ENCODE measurements at regions not wholly inside any gene's neighbourhood (a gene's known extent, or its start where the extent isn't known, plus 50 kb on each side); places are given as distances from the start of the nearest gene placed in this dataset.

- H3K4me3 Mint-ChIP-seq, result no peak overlapping the region
- H3K4me1 Mint-ChIP-seq, result no peaks in the 10 kb centered on the region
- H3K27ac Mint-ChIP-seq, result no peak overlapping the region
- H3K36me3 Mint-ChIP-seq, result no peaks in the 10 kb centered on the region
- ATAC-seq, result no peak
- no peak for DNase-seq (ENCODE audit: low spot score)
- no peak for TF ChIP-seq JAZF1 (CRISPR knock-in tag; IDR thresholded peaks at IDR 0.05)
- no peak for TF ChIP-seq ZNF138 (CRISPR knock-in tag; conservative IDR thresholded peaks at IDR 0.05)
- no peak for TF ChIP-seq CDX4 (CRISPR knock-in tag; IDR thresholded peaks at IDR 0.05; ENCODE audit: borderline replicate concordance)
- no peak for TF ChIP-seq ZNF512 (CRISPR knock-in tag; IDR thresholded peaks at IDR 0.05; ENCODE audit: borderline replicate concordance)
- no peak for TF ChIP-seq SMAD4 (CRISPR knock-in tag; IDR thresholded peaks at IDR 0.05)
- TF ChIP-seq CREM (CRISPR knock-in tag; IDR thresholded peaks at IDR 0.05), result no peak
- TF ChIP-seq RELA (CRISPR knock-in tag; IDR thresholded peaks at IDR 0.05; ENCODE audit: borderline replicate concordance), result no peak
- no peak for TF ChIP-seq E2F4 (CRISPR knock-in tag; IDR thresholded peaks at IDR 0.05; ENCODE audit: borderline replicate concordance, low read depth)
- no peak for TF ChIP-seq MLX (CRISPR knock-in tag; IDR thresholded peaks at IDR 0.05)
- no peak for TF ChIP-seq NR3C1 (CRISPR knock-in tag; conservative IDR thresholded peaks at IDR 0.05; ENCODE audit: low read depth)
- no peak for TF ChIP-seq SOX15 (CRISPR knock-in tag; IDR thresholded peaks at IDR 0.05)
- TF ChIP-seq SMAD3 (CRISPR knock-in tag; IDR thresholded peaks at IDR 0.05; ENCODE audit: borderline replicate concordance), result no peak
- TF ChIP-seq ATF1 (CRISPR knock-in tag; IDR thresholded peaks at IDR 0.05), result no peak
- no peak for TF ChIP-seq PRDM15 (CRISPR knock-in tag; IDR thresholded peaks at IDR 0.05)
- TF ChIP-seq IRF1 (CRISPR knock-in tag; IDR thresholded peaks at IDR 0.05), result no peak
- TF ChIP-seq NFYB (CRISPR knock-in tag; conservative IDR thresholded peaks at IDR 0.05; ENCODE audit: low read depth), result no peak
- TF ChIP-seq AR (CRISPR knock-in tag; IDR thresholded peaks at IDR 0.05), result no peak
- ChIA-PET POLR2A (no interaction called here), CTCF (no interaction called here)
- no peaks in the 10 kb centered on the region for H3K27me3 Mint-ChIP-seq (ENCODE audit: low read depth)
- H3K9me3 Mint-ChIP-seq, result no peaks in the 10 kb centered on the region
Observed at GRCh38 chr14:83575301-83575700, 1954.6 kb upstream of the FLRT2 start.

All from WTC11 (cell line).